ENCODE measurements at regions not wholly inside any gene's neighbourhood (a gene's known extent, or its start where the extent isn't known, plus 50 kb on each side); places are given as distances from the start of the nearest gene placed in this dataset.

- TF ChIP-seq CTCF (IDR thresholded peaks at IDR 0.05) (no peak), POLR2A (IDR thresholded peaks at IDR 0.05) (no peak)
Measured at GRCh38 chr10:53075469-53075868, 302.9 kb upstream of the MBL2 start.
